ENCODE measurements at regions not wholly inside any gene's neighbourhood (a gene's known extent, or its start where the extent isn't known, plus 50 kb on each side); places are given as distances from the start of the nearest gene placed in this dataset.
"Not testable (repeated sequence)": the region's sequence is repeated elsewhere in the genome, so short reads cannot be mapped to it uniquely, and the experiment has no call there.

GRCh38 chr9:62907866-62908265 lies 1718.0 kb downstream of the SPATA31A7 start:
- WGBS, 2 experiments: 92 to 96% methylated on average over 4 of the region's 11 CpGs
- not testable (repeated sequence) for H3K36me3 ChIP-seq (ENCODE audit: control insufficient read depth, insufficient read depth, low read length); H3K4me3 ChIP-seq (ENCODE audit: insufficient read depth, low read depth, low read length); H3K27ac ChIP-seq (ENCODE audit: insufficient read depth, low read depth, low read length, poor library complexity, severe bottlenecking); H3K9me3 ChIP-seq (ENCODE audit: control insufficient read depth, low read length); H3K27me3 ChIP-seq (ENCODE audit: control insufficient read depth, insufficient read depth, low read length, poor library complexity, severe bottlenecking); H3K4me1 ChIP-seq (ENCODE audit: control insufficient read depth, insufficient read depth, low read length)

GRCh38 chr9:62908271-62908670 lies 1718.4 kb downstream of the SPATA31A7 start:
- WGBS, 2 experiments: 83 to 100% methylated on average over 1 to 2 of the region's 4 CpGs
- not testable (repeated sequence) for H3K36me3 ChIP-seq (ENCODE audit: control insufficient read depth, insufficient read depth, low read length); H3K4me1 ChIP-seq (ENCODE audit: control insufficient read depth, insufficient read depth, low read length); H3K9me3 ChIP-seq (ENCODE audit: control insufficient read depth, low read length); H3K27ac ChIP-seq (ENCODE audit: insufficient read depth, low read depth, low read length, poor library complexity, severe bottlenecking); H3K27me3 ChIP-seq (ENCODE audit: control insufficient read depth, insufficient read depth, low read length, poor library complexity, severe bottlenecking); H3K4me3 ChIP-seq (ENCODE audit: insufficient read depth, low read depth, low read length)

- H3K9me3 ChIP-seq (ENCODE audit: control insufficient read depth, low read length); H3K27ac ChIP-seq (ENCODE audit: insufficient read depth, low read depth, low read length, poor library complexity, severe bottlenecking); H3K36me3 ChIP-seq (ENCODE audit: control insufficient read depth, insufficient read depth, low read length); H3K4me3 ChIP-seq (ENCODE audit: insufficient read depth, low read depth, low read length); H3K27me3 ChIP-seq (ENCODE audit: control insufficient read depth, insufficient read depth, low read length, poor library complexity, severe bottlenecking); H3K4me1 ChIP-seq (ENCODE audit: control insufficient read depth, insufficient read depth, low read length): not testable (repeated sequence)
- 91% methylated on average over 3 of the region's 8 CpGs for WGBS, 2 experiments
Observed at GRCh38 chr9:62909447-62909846, 1719.6 kb downstream of the SPATA31A7 start.

GRCh38 chr9:62912278-62912677 lies 1722.4 kb downstream of the SPATA31A7 start:
- not testable (repeated sequence) for H3K9me3 ChIP-seq (ENCODE audit: control insufficient read depth, low read length); H3K4me3 ChIP-seq (ENCODE audit: insufficient read depth, low read depth, low read length); H3K27ac ChIP-seq (ENCODE audit: insufficient read depth, low read depth, low read length, poor library complexity, severe bottlenecking); H3K27me3 ChIP-seq (ENCODE audit: control insufficient read depth, insufficient read depth, low read length, poor library complexity, severe bottlenecking); H3K4me1 ChIP-seq (ENCODE audit: control insufficient read depth, insufficient read depth, low read length); H3K36me3 ChIP-seq (ENCODE audit: control insufficient read depth, insufficient read depth, low read length)
- no CpG with 5 or more reads among the region's 4 CpGs for WGBS, 2 experiments

GRCh38 chr9:62915168-62915567 lies 1725.3 kb downstream of the SPATA31A7 start:
- H3K27ac ChIP-seq (ENCODE audit: insufficient read depth, low read depth, low read length, poor library complexity, severe bottlenecking); H3K9me3 ChIP-seq (ENCODE audit: control insufficient read depth, low read length); H3K4me1 ChIP-seq (ENCODE audit: control insufficient read depth, insufficient read depth, low read length); H3K27me3 ChIP-seq (ENCODE audit: control insufficient read depth, insufficient read depth, low read length, poor library complexity, severe bottlenecking); H3K4me3 ChIP-seq (ENCODE audit: insufficient read depth, low read depth, low read length); H3K36me3 ChIP-seq (ENCODE audit: control insufficient read depth, insufficient read depth, low read length): not testable (repeated sequence)
- 60% methylated on average over 7 of the region's 21 CpGs for WGBS, 2 experiments

- H3K4me1 ChIP-seq (ENCODE audit: control insufficient read depth, insufficient read depth, low read length); H3K9me3 ChIP-seq (ENCODE audit: control insufficient read depth, low read length); H3K27me3 ChIP-seq (ENCODE audit: control insufficient read depth, insufficient read depth, low read length, poor library complexity, severe bottlenecking); H3K4me3 ChIP-seq (ENCODE audit: insufficient read depth, low read depth, low read length); H3K27ac ChIP-seq (ENCODE audit: insufficient read depth, low read depth, low read length, poor library complexity, severe bottlenecking); H3K36me3 ChIP-seq (ENCODE audit: control insufficient read depth, insufficient read depth, low read length): not testable (repeated sequence)
- no CpG with 5 or more reads among the region's 32 CpGs for WGBS, 2 experiments
Observed at GRCh38 chr9:62915661-62916060, 1725.8 kb downstream of the SPATA31A7 start.

- whole genome bisulfite sequencing, 2 experiments: 83 to 96% methylated on average over 2 to 3 of the region's 3 CpGs
- H3K9me3 ChIP-seq (ENCODE audit: control insufficient read depth, low read length); H3K4me3 ChIP-seq (ENCODE audit: insufficient read depth, low read depth, low read length); H3K4me1 ChIP-seq (ENCODE audit: control insufficient read depth, insufficient read depth, low read length); H3K27ac ChIP-seq (ENCODE audit: insufficient read depth, low read depth, low read length, poor library complexity, severe bottlenecking); H3K36me3 ChIP-seq (ENCODE audit: control insufficient read depth, insufficient read depth, low read length); H3K27me3 ChIP-seq (ENCODE audit: control insufficient read depth, insufficient read depth, low read length, poor library complexity, severe bottlenecking): not testable (repeated sequence)
Observed at GRCh38 chr9:62918648-62919385, 1729.0 kb downstream of the SPATA31A7 start.

GRCh38 chr9:62931484-62931883 lies 1741.6 kb downstream of the SPATA31A7 start:
- H3K27me3 ChIP-seq (ENCODE audit: control insufficient read depth, insufficient read depth, low read length, poor library complexity, severe bottlenecking); H3K9me3 ChIP-seq (ENCODE audit: control insufficient read depth, low read length); H3K4me3 ChIP-seq (ENCODE audit: insufficient read depth, low read depth, low read length); H3K27ac ChIP-seq (ENCODE audit: insufficient read depth, low read depth, low read length, poor library complexity, severe bottlenecking); H3K36me3 ChIP-seq (ENCODE audit: control insufficient read depth, insufficient read depth, low read length); H3K4me1 ChIP-seq (ENCODE audit: control insufficient read depth, insufficient read depth, low read length): not testable (repeated sequence)
- WGBS, 2 experiments: no CpG with 5 or more reads among the region's 4 CpGs

- no CpG with 5 or more reads among the region's 2 CpGs for WGBS, 2 experiments
- H3K4me1 ChIP-seq (ENCODE audit: control insufficient read depth, insufficient read depth, low read length); H3K27me3 ChIP-seq (ENCODE audit: control insufficient read depth, insufficient read depth, low read length, poor library complexity, severe bottlenecking); H3K4me3 ChIP-seq (ENCODE audit: insufficient read depth, low read depth, low read length); H3K27ac ChIP-seq (ENCODE audit: insufficient read depth, low read depth, low read length, poor library complexity, severe bottlenecking); H3K36me3 ChIP-seq (ENCODE audit: control insufficient read depth, insufficient read depth, low read length); H3K9me3 ChIP-seq (ENCODE audit: control insufficient read depth, low read length): not testable (repeated sequence)
Observed at GRCh38 chr9:62952840-62953239, 1763.0 kb downstream of the SPATA31A7 start.
